ENCODE measurements at regions not wholly inside any gene's neighbourhood (a gene's known extent, or its start where the extent isn't known, plus 50 kb on each side); places are given as distances from the start of the nearest gene placed in this dataset.

- CTCF ChIA-PET, result interaction anchor here (1.4 to 2.3 kb wide), 3 partner anchors 10 to 138 kb away, joined by 3 to 12 read pairs (median 5); no protein-coding TSS in a partner anchor
- BruUV-seq (replicated peaks), result no TSS peak
- Histone ChIP-seq H3K79me2 (ENCODE audit: control insufficient read depth, insufficient read depth, low read length) (no peaks in the 10 kb centered on the region), H3K27ac (ENCODE audit: insufficient read depth, low read depth, low read length) (no peak overlapping the region), H3K4me1 (ENCODE audit: control insufficient read depth, extremely low read depth, insufficient read depth, low read length) (no peaks in the 10 kb centered on the region), H3K4me2 (ENCODE audit: insufficient read depth, low read length) (no peak overlapping the region), H3K9ac (replicated peaks; ENCODE audit: extremely low read depth, insufficient read depth, low read length) (no peak overlapping the region), H3K36me3 (ENCODE audit: control insufficient read depth in 2 of 2, extremely low read depth in 1 of 2, insufficient read depth in 2 of 2, low read length in 2 of 2) (no peaks in the 10 kb centered on the region), H2AFZ (ENCODE audit: low read depth, low read length) (no peak overlapping the region), H4K20me1 (replicated peaks; ENCODE audit: control insufficient read depth, extremely low read depth, insufficient read depth, low read length) (no peaks in the 10 kb centered on the region), H3K9me1 (replicated peaks; ENCODE audit: control insufficient read depth, extremely low read depth, insufficient read depth, low read length) (no peaks in the 10 kb centered on the region), H3K27me3 (ENCODE audit: control insufficient read depth in 2 of 2, insufficient read depth in 2 of 2, low read length in 2 of 2) (peaks cover 0 to 6% of the 10 kb centered on the region in 2 experiments), H3K9me3 (replicated peaks; ENCODE audit: control insufficient read depth, insufficient read depth, low read length) (no peaks in the 10 kb centered on the region), H3K4me3 (replicated peaks in 1 of 3; ENCODE audit: insufficient read depth in 1 of 3, low read depth in 1 of 3, low read length in 3 of 3) (no peak overlapping the region)
- intact Hi-C loops (cut with micrococcal nuclease), result loop anchor here (10.0 kb wide), 1 partner anchor 345 kb away; the partner anchor contains the start of gene CLTCL1
- dilution Hi-C loops (cut with MboI; ENCODE audit: extremely low pct_ligation_motif_present, low sequenced_read_pairs), result no loop called here
- TF ChIP-seq FOS (IDR thresholded peaks at IDR 0.05; ENCODE audit: borderline replicate concordance, insufficient read depth, low read length) (no peak), POLR2A (IDR thresholded peaks at IDR 0.05; ENCODE audit: low read depth, low read length) (no peak), GATA2 (IDR thresholded peaks at IDR 0.05; ENCODE audit: insufficient read depth, insufficient read length, low read depth, low read length) (no peak), POLR2AphosphoS5 (IDR thresholded peaks at IDR 0.05; ENCODE audit: insufficient read depth, low read depth, low read length) (no peak), JUN (IDR thresholded peaks at IDR 0.05; ENCODE audit: borderline replicate concordance, insufficient read depth, insufficient read length, low read depth) (no peak), EZH2 (IDR thresholded peaks at IDR 0.05; ENCODE audit: borderline replicate concordance, low read depth, low read length, severe bottlenecking) (no peak), MYC (IDR thresholded peaks at IDR 0.05; ENCODE audit: low read depth, low read length) (no peak)
- TF ChIP-seq, protein P1, sequence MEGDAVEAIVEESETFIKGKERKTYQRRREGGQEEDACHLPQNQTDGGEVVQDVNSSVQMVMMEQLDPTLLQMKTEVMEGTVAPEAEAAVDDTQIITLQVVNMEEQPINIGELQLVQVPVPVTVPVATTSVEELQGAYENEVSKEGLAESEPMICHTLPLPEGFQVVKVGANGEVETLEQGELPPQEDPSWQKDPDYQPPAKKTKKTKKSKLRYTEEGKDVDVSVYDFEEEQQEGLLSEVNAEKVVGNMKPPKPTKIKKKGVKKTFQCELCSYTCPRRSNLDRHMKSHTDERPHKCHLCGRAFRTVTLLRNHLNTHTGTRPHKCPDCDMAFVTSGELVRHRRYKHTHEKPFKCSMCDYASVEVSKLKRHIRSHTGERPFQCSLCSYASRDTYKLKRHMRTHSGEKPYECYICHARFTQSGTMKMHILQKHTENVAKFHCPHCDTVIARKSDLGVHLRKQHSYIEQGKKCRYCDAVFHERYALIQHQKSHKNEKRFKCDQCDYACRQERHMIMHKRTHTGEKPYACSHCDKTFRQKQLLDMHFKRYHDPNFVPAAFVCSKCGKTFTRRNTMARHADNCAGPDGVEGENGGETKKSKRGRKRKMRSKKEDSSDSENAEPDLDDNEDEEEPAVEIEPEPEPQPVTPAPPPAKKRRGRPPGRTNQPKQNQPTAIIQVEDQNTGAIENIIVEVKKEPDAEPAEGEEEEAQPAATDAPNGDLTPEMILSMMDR (IDR thresholded peaks at IDR 0.05; ENCODE audit: extremely low read depth in 1 of 2, insufficient read depth in 1 of 2, low read depth in 1 of 2, low read length in 2 of 2), result no peak
- TF ChIP-seq, protein P2, sequence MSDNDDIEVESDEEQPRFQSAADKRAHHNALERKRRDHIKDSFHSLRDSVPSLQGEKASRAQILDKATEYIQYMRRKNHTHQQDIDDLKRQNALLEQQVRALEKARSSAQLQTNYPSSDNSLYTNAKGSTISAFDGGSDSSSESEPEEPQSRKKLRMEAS (IDR thresholded peaks at IDR 0.05; ENCODE audit: insufficient read depth, insufficient read length), result no peak
- DNase-seq (ENCODE audit: low read depth, low spot score), result no peak
- POLR2A ChIA-PET, result no interaction called here
- no peak for FAIRE-seq
Measured at GRCh38 chr22:19639610-19640135, 74.6 kb upstream of the SEPTIN5 start.
